H1 (cell line): ENCODE measurements at regions not wholly inside any gene's neighbourhood (a gene's known extent, or its start where the extent isn't known, plus 50 kb on each side); places are given as distances from the start of the nearest gene placed in this dataset.

ENCODE experiments used
- POLR2AphosphoS5 ChIP-seq: IDR thresholded peaks from 2 replicates; pipeline ENCODE4 v1.6.1; 2011; ENCODE audit warnings: low read depth, low read length

DNA sequence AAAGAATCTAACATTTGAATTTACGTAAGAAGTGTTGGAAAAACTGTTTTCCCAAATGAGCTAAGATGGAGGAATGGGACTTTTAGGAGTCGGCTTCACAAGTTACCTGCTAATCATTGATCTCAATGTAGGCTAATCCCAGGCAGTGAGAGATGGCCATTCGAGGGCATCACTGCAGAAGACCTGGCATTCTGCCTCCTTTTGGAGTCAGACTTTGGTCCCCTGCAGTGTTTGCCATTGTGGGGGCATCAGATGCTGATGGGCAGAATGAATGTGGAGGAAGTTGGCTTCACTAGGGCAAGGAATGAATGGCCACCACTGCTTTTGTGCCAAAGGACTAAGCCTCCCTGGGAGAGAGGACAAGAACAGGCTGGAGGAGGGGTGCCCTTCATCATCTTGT is 55.7 kb upstream of the NKX2-2 start (continued):
- TF ChIP-seq POLR2AphosphoS5 = no peak
